ENCODE measurements at regions not wholly inside any gene's neighbourhood (a gene's known extent, or its start where the extent isn't known, plus 50 kb on each side); places are given as distances from the start of the nearest gene placed in this dataset.

- no peak overlapping the region for H3K4me3 ChIP-seq (ENCODE audit: low read depth, low read length)
- peak; percentile 12 for DNase-seq (ENCODE audit: low read depth, low spot score)
- ChIA-PET POLR2A (no interaction called here), CTCF (interaction anchor here (0.6 to 7.5 kb wide), 11 partner anchors 8 to 656 kb away, joined by 3 to 100 read pairs (median 6); no protein-coding TSS in a partner anchor)
- peak; percentile 83 for TF ChIP-seq CTCF (IDR thresholded peaks at IDR 0.05; ENCODE audit: insufficient read depth, low read length, missing control alignments)
These were observed 99.8 kb upstream of the FOXA2 start for GRCh38 chr20:22684072-22684762.

- ChIA-PET CTCF (interaction anchor here (0.9 to 7.5 kb wide), 10 partner anchors 7 to 665 kb away, joined by 3 to 100 read pairs (median 6); partner anchors contain the start of gene NXT1), POLR2A (no interaction called here)
- no peak for DNase-seq (ENCODE audit: low read depth, low spot score)
- no peak overlapping the region for H3K4me3 ChIP-seq (ENCODE audit: low read depth, low read length)
- no peak for TF ChIP-seq CTCF (IDR thresholded peaks at IDR 0.05; ENCODE audit: insufficient read depth, low read length, missing control alignments)
These were observed 100.5 kb upstream of the FOXA2 start for GRCh38 chr20:22684763-22685443.

- DNase-seq (ENCODE audit: low read depth, low spot score), result no peak
- ChIA-PET POLR2A (no interaction called here), CTCF (interaction anchor here (0.5 to 7.5 kb wide), 7 partner anchors 8 to 664 kb away, joined by 3 to 100 read pairs (median 6); partner anchors contain the start of gene NXT1)
- no peak for TF ChIP-seq CTCF (IDR thresholded peaks at IDR 0.05; ENCODE audit: insufficient read depth, low read length, missing control alignments)
- no peak overlapping the region for H3K4me3 ChIP-seq (ENCODE audit: low read depth, low read length)
These were observed 101.7 kb upstream of the FOXA2 start for GRCh38 chr20:22686097-22686496.

GRCh38 chr20:22687676-22688349 is 103.4 kb upstream of the FOXA2 start:
- DNase-seq (ENCODE audit: low read depth, low spot score), result no peak
- ChIA-PET POLR2A (no interaction called here), CTCF (interaction anchor here (0.9 to 3.2 kb wide), 3 partner anchors 8 to 652 kb away, joined by 3 to 22 read pairs (median 3); no protein-coding TSS in a partner anchor)
- no peak for TF ChIP-seq CTCF (IDR thresholded peaks at IDR 0.05; ENCODE audit: insufficient read depth, low read length, missing control alignments)
- H3K4me3 ChIP-seq (ENCODE audit: low read depth, low read length), result no peak overlapping the region

- ChIA-PET POLR2A (no interaction called here), CTCF (no interaction called here)
- DNase-seq (ENCODE audit: low read depth, low spot score), result no peak
- no peak overlapping the region for H3K4me3 ChIP-seq (ENCODE audit: low read depth, low read length)
- TF ChIP-seq CTCF (IDR thresholded peaks at IDR 0.05; ENCODE audit: insufficient read depth, low read length, missing control alignments), result no peak
These were observed 104.1 kb upstream of the FOXA2 start for GRCh38 chr20:22688485-22688884.

- TF ChIP-seq CTCF (IDR thresholded peaks at IDR 0.05; ENCODE audit: insufficient read depth, low read length, missing control alignments), result no peak
- no peak for DNase-seq (ENCODE audit: low read depth, low spot score)
- no peak overlapping the region for H3K4me3 ChIP-seq (ENCODE audit: low read depth, low read length)
- POLR2A ChIA-PET, result interaction anchor here (0.5 kb wide), 1 partner anchor 661 kb away, joined by 3 read pairs; the partner anchor contains the start of gene NXT1
- CTCF ChIA-PET, result interaction anchor here (4.8 to 7.9 kb wide), 3 partner anchors 12 to 650 kb away, joined by 31 to 245 read pairs (median 52); no protein-coding TSS in a partner anchor
These were observed 104.9 kb upstream of the FOXA2 start for GRCh38 chr20:22689266-22689665.

Data from AG04449 (cell line).